Lung (tissue), 11 donors: ENCODE measurements at regions not wholly inside any gene's neighbourhood (a gene's known extent, or its start where the extent isn't known, plus 50 kb on each side); places are given as distances from the start of the nearest gene placed in this dataset.
"Not testable (repeated sequence)": the region's sequence is repeated elsewhere in the genome, so short reads cannot be mapped to it uniquely, and the experiment has no call there.

Source experiments
- ATAC-seq: fragments of 200-7000 bp; cut with Tn5 transposase; one replicate; pipeline ENCODE4 v1.9.1; 2020; ENCODE audit warnings: moderate number of reproducible peaks; ENCODE audit not compliant: insufficient read depth, low FRiP score
- DNase-seq, 3 donors: peaks; one replicate each; pipeline ENCODE4 v3.0.0-alpha.2; 2013 to 2017
- H3K27ac ChIP-seq, 2 donors: one replicate each; pipeline ENCODE4 v1.5.1; 2013; ENCODE audit warnings: mild to moderate bottlenecking in 2 of 2, moderate library complexity in 2 of 2, control low read depth in 1 of 2, inconsistent platforms in 1 of 2, low read depth in 1 of 2, low read length in 1 of 2
- H3K27me3 ChIP-seq, 3 donors: one replicate each; pipeline ENCODE4 v1.5.1; 2013; ENCODE audit warnings: low read length in 2 of 3; ENCODE audit not compliant: control insufficient read depth in 3 of 3, insufficient read depth in 3 of 3
- H3K36me3 ChIP-seq, 4 donors: one replicate each; pipeline ENCODE4 v1.5.1; 2013; ENCODE audit warnings: low read length in 4 of 4, mild to moderate bottlenecking in 1 of 4, moderate library complexity in 1 of 4; ENCODE audit not compliant: control insufficient read depth in 4 of 4, insufficient read depth in 4 of 4
- H3K4me1 ChIP-seq, 5 donors: one replicate each; pipeline ENCODE4 v1.5.1; 2013; ENCODE audit warnings: low read length in 5 of 5, mild to moderate bottlenecking in 2 of 5, moderate library complexity in 1 of 5; ENCODE audit not compliant: control insufficient read depth in 5 of 5, insufficient read depth in 5 of 5
- H3K4me3 ChIP-seq: one replicate; pipeline ENCODE4 v1.5.1; 2013; ENCODE audit warnings: mild to moderate bottlenecking, control low read depth, moderate library complexity
- H3K9ac ChIP-seq, 2 donors: one replicate each; pipeline ENCODE4 v1.5.1; 2013; ENCODE audit warnings: low read length in 2 of 2, control low read depth in 1 of 2; ENCODE audit not compliant: insufficient read depth in 1 of 2
- H3K9me3 ChIP-seq, 4 donors: one replicate each; pipeline ENCODE4 v1.5.1; 2013; ENCODE audit warnings: low read length in 3 of 4, mild to moderate bottlenecking in 1 of 4, moderate library complexity in 1 of 4; ENCODE audit not compliant: control insufficient read depth in 4 of 4, insufficient read depth in 3 of 4
- WGBS, 2 donors: extraction: QIAGEN DNeasy Blood & Tissue Kit; methylation state at CpG; one replicate each; pipeline ENCODE4 v1.1.7; 2013; 5-methylcytosine and 5-hydroxymethylcytosine counted together
- TF ChIP-seq, protein P1 (sequence below): IDR thresholded peaks from 2 replicates; pipeline ENCODE4 v1.5.1; 2012; ENCODE audit warnings: mild to moderate bottlenecking; ENCODE audit errors: control extremely low read depth, extremely low read depth
- donor health status: control.
- donor health status: control.
- donor health status: Bipolar disorder and iron deficiency.
- donor health status: healthy.
- donor health status: DM: yes; HTN: yes; CAD: no.

DNA sequence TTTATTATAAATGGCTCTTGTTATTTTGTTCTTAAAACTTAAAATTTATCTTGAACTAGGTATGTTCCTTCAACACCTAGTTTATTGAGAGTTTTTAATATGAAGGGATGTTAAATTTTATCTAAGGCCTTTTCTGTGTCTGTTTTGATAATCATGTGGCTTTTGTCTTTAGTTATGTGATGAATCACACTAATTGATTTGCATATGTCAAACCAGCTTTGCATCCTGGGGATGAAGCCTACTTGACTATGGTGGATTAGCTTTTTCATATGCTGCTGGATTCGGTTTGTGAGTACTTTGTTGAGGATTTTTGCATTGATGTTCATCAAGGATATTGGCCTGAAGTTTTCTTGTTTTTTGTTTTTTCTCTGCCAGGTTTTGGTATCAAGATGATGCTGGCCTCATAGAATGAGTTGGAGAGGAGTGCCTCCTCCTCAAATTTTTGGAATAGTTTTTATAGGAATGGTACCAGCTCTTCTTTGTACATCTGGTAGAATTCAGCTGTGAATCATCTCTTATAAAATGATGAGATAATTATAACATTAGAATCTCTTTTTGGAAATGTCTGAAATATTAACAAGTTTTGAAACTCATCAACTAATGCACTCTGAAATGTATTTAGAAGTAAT is 78.7 kb upstream of the AGR3 start:
- H3K9me3 ChIP-seq: no peaks in the 10 kb centered on the region
- no peaks in the 10 kb centered on the region for H3K36me3 ChIP-seq
- DNase-seq (no peak), ATAC-seq (no peak)
- H3K4me1 ChIP-seq: peaks cover 0 to 17% (median 6%) of the 10 kb centered on the region in 5 donors
- H3K9ac ChIP-seq: no peak overlapping the region
- 93% methylated on average over 1 of the region's 1 CpG for WGBS, 2 donors
- H3K27me3 ChIP-seq: no peaks in the 10 kb centered on the region
- no peak overlapping the region for H3K4me3 ChIP-seq
- TF ChIP-seq, protein P1, sequence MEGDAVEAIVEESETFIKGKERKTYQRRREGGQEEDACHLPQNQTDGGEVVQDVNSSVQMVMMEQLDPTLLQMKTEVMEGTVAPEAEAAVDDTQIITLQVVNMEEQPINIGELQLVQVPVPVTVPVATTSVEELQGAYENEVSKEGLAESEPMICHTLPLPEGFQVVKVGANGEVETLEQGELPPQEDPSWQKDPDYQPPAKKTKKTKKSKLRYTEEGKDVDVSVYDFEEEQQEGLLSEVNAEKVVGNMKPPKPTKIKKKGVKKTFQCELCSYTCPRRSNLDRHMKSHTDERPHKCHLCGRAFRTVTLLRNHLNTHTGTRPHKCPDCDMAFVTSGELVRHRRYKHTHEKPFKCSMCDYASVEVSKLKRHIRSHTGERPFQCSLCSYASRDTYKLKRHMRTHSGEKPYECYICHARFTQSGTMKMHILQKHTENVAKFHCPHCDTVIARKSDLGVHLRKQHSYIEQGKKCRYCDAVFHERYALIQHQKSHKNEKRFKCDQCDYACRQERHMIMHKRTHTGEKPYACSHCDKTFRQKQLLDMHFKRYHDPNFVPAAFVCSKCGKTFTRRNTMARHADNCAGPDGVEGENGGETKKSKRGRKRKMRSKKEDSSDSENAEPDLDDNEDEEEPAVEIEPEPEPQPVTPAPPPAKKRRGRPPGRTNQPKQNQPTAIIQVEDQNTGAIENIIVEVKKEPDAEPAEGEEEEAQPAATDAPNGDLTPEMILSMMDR: no peak
- no peak overlapping the region for H3K27ac ChIP-seq

DNA sequence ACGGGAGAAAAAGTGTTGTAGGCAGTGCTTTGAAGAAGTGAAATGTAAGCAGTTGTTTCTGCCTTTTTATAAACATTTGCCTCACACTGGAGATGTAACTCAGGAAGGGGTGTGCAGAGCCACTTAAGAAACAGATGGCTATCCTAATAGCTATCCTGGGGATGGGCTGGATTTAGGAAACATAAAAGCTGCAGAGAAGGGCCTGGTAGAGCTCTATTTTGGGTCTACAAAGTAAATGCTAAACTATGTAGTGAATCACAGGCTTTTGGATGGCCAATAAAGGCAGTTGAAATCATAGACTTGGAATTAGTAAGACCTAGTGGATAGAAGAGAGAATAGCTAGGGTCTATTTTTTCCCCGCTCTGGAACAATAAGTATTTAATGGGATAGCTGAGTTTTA is 79.9 kb upstream of the AGR3 start:
- Histone ChIP-seq H3K27me3 (no peaks in the 10 kb centered on the region), H3K36me3 (no peaks in the 10 kb centered on the region), H3K4me3 (no peak overlapping the region), H3K27ac (no peak overlapping the region), H3K4me1 (peaks cover 0 to 17% (median 6%) of the 10 kb centered on the region in 5 donors), H3K9me3 (no peaks in the 10 kb centered on the region), H3K9ac (no peak overlapping the region)
- 62 to 66% methylated on average over 2 of the region's 2 CpGs for WGBS, 2 donors
- DNase-seq (peak in 2 of 3 donors; percentile 55 to 66), ATAC-seq (no peak)
- TF ChIP-seq, protein P1: no peak

DNA sequence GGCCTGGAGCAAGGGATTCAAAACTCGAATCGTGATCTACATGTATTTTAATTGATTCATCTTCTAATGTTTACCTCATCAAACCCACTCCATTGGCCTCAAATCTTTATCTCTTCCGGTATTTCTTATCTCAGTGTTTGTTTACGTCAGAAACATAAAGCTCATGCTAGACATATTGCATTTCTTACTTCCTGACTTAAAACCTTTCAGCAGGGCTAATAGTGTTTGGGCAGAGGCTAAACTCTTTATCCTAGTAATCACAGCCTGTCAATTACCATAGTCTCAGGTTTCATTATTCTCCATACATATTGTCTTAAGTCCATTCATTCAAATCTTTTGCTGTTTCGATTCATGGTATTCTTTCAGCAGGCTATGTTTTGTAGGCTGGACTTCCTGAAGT is 81.3 kb upstream of the AGR3 start:
- no peak for ATAC-seq
- no peak overlapping the region for H3K9ac ChIP-seq
- DNase-seq: peak in 2 of 3 donors; percentile 22 to 25
- TF ChIP-seq, protein P1: no peak
- H3K4me3 ChIP-seq: no peak overlapping the region
- no peaks in the 10 kb centered on the region for H3K9me3 ChIP-seq
- H3K27me3 ChIP-seq: no peaks in the 10 kb centered on the region
- WGBS, 2 donors: 68 to 78% methylated on average over 5 of the region's 5 CpGs
- H3K27ac ChIP-seq: no peak overlapping the region
- peaks cover 0 to 17% (median 6%) of the 10 kb centered on the region in 5 donors for H3K4me1 ChIP-seq
- no peaks in the 10 kb centered on the region for H3K36me3 ChIP-seq

DNA sequence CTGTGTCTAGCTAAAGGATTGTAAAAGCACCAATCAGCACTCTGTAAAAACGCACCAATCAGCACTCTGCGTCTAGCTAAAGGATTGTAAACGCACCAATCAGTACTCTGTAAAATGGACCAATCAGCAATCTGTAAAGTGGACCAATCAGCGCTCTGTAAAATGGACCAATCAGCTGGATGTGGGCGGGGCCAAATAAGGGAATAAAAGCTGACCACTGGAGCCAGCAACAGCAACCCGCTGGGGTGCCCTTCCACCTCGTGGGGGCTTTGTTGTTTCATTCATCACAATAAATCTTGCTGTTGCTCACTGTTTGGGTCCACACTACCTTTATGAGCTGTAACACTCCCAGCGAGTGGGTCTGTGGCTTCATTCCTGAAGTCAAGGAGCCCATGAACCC is 83.9 kb upstream of the AGR3 start:
- DNase-seq, H3K4me3 ChIP-seq, H3K9ac ChIP-seq, H3K27me3 ChIP-seq, ATAC-seq, H3K27ac ChIP-seq, H3K36me3 ChIP-seq, H3K9me3 ChIP-seq: not testable (repeated sequence)
- WGBS, 2 donors: 96 to 98% methylated on average over 8 of the region's 8 CpGs
- H3K4me1 ChIP-seq: peaks cover 0 to 17% (median 6%) of the 10 kb centered on the region in 5 donors
